ENCODE measurements at regions not wholly inside any gene's neighbourhood (a gene's known extent, or its start where the extent isn't known, plus 50 kb on each side); places are given as distances from the start of the nearest gene placed in this dataset.

- H3K27me3 Mint-ChIP-seq: peaks cover 22 to 46% (median 35%) of the 10 kb centered on the region in 5 donors
Measured at GRCh38 chr2:121078899-121079298, 206.1 kb downstream of the TFCP2L1 start.

DNA sequence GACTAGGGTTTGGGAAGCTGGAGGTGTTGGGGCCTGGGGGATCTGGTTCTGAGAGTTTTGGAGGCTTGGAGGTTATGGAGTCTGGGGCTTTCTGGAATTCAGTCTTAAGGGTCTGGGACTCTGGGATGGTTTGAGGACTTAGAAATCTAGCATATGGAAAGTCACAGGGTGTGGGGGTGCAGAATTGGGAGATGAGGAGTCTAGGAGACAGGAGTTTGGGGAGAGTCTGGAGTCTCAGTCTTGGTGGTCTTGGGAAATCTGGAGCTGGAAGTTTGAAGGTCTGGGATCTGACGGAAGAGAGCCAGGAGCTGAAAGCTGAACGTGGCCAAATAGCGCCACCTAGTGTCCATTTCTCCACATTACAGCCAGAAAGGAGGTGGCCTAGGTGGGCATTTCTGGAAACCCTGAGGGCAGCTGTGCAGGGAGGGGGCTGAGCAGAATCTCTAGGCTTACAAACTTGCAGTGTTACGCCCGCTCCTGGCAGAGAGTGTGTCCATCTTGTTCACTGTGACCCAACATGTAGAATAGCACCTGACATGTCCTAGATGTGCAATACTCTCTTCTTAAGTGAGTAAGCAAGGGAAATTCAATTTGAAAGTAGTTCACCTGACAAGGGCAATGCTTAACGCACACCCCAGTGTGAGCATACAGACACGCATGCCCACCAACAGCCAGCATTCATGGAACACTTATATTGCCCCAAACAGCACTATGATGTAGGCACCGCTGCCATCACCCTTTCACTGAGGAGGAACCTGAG is 204.8 kb downstream of the TFCP2L1 start:
- intact Hi-C loops (cut with micrococcal nuclease): loop anchor here in 1 of 2 donors (10.0 kb wide), 1 partner anchor 1375 kb away; no protein-coding TSS in a partner anchor
- ChIA-PET CTCF (interaction anchor here (1.2 kb wide), 1 partner anchor 15 kb away, joined by 5 read pairs; no protein-coding TSS in a partner anchor), POLR2A (no interaction called here)
- no peaks in the 10 kb centered on the region for H3K36me3 ChIP-seq (ENCODE audit: control insufficient read depth in 2 of 3, insufficient read depth in 3 of 3, low read length in 3 of 3)
- no peaks in the 10 kb centered on the region for H3K4me1 ChIP-seq (ENCODE audit: control insufficient read depth in 2 of 2, insufficient read depth in 2 of 2, low read length in 2 of 2)
- Mint-ChIP-seq H3K9me3 (no peaks in the 10 kb centered on the region), H3K27ac (no peak overlapping the region), H3K4me3 (no peak overlapping the region), H3K27me3 (peaks cover 17 to 50% (median 30%) of the 10 kb centered on the region in 5 donors), H3K4me1 (peaks cover 0 to 3% (median 0%) of the 10 kb centered on the region in 7 donors), H3K36me3 (no peaks in the 10 kb centered on the region)
- no peaks in the 10 kb centered on the region for H3K9me3 ChIP-seq (ENCODE audit: control insufficient read depth in 2 of 3, low read length in 3 of 3)
- DNase-seq (peak in 5 of 9 donors; percentile 7 to 47 (median 23)), ATAC-seq (peak; percentile 31)
- H3K27ac ChIP-seq (ENCODE audit: low read depth, low read length): no peak overlapping the region
- no peak overlapping the region for H3K4me3 ChIP-seq (ENCODE audit: low read length)
- H3K27me3 ChIP-seq (ENCODE audit: control insufficient read depth in 2 of 2, insufficient read depth in 2 of 2, low read length in 2 of 2): no peaks in the 10 kb centered on the region

More at GRCh38 chr2:121078899-121079298, 206.1 kb downstream of the TFCP2L1 start:
- Mint-ChIP-seq H3K4me1 (peaks cover 0 to 3% (median 0%) of the 10 kb centered on the region in 7 donors), H3K27ac (no peak overlapping the region), H3K36me3 (no peaks in the 10 kb centered on the region), H3K9me3 (no peaks in the 10 kb centered on the region), H3K4me3 (no peak overlapping the region)
- Histone ChIP-seq H3K4me1 (ENCODE audit: control insufficient read depth in 2 of 2, insufficient read depth in 2 of 2, low read length in 2 of 2) (no peaks in the 10 kb centered on the region), H3K36me3 (ENCODE audit: control insufficient read depth in 2 of 3, insufficient read depth in 3 of 3, low read length in 3 of 3) (no peaks in the 10 kb centered on the region), H3K4me3 (ENCODE audit: low read length) (no peak overlapping the region), H3K9me3 (ENCODE audit: control insufficient read depth in 2 of 3, low read length in 3 of 3) (no peaks in the 10 kb centered on the region), H3K27ac (ENCODE audit: low read depth, low read length) (no peak overlapping the region), H3K27me3 (ENCODE audit: control insufficient read depth in 2 of 2, insufficient read depth in 2 of 2, low read length in 2 of 2) (peaks cover 0 to 4% of the 10 kb centered on the region in 2 donors)
- ChIA-PET POLR2A (interaction anchor here (0.7 kb wide), 1 partner anchor 80 kb away, joined by 3 read pairs; no protein-coding TSS in a partner anchor), CTCF (interaction anchor here (0.5 kb wide), 1 partner anchor 12 kb away, joined by 4 read pairs; no protein-coding TSS in a partner anchor)
- DNase-seq (no peak), ATAC-seq (no peak)
- intact Hi-C loops (cut with micrococcal nuclease): no loop called here

DNA sequence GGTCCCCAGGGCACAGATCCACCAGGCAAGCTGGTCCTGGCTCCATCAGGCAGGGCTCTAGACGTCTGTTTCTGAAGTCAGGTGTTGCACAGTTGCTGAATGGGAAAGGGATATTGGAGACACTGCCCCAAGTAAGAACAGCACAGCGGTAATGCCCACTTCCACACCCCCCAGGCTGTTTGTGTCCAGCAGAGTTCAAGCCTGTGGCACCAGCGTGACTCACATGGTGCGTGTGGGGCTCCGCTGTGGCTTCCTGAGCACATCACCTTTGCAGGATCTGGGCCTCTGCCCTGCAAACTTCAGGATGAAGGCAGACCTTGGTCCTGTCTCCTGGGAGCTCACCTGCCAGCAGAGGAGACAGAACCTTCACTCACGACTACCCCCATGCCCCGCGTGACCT is 203.3 kb downstream of the TFCP2L1 start:
- Histone ChIP-seq H3K27me3 (ENCODE audit: control insufficient read depth in 2 of 2, insufficient read depth in 2 of 2, low read length in 2 of 2) (no peaks in the 10 kb centered on the region), H3K27ac (ENCODE audit: low read depth, low read length) (no peak overlapping the region), H3K9me3 (ENCODE audit: control insufficient read depth in 2 of 3, low read length in 3 of 3) (no peaks in the 10 kb centered on the region), H3K36me3 (ENCODE audit: control insufficient read depth in 2 of 3, insufficient read depth in 3 of 3, low read length in 3 of 3) (no peaks in the 10 kb centered on the region), H3K4me3 (ENCODE audit: low read length) (no peak overlapping the region), H3K4me1 (ENCODE audit: control insufficient read depth in 2 of 2, insufficient read depth in 2 of 2, low read length in 2 of 2) (no peaks in the 10 kb centered on the region)
- ChIA-PET CTCF (interaction anchor here (0.9 kb wide), 1 partner anchor 10 kb away, joined by 3 read pairs; no protein-coding TSS in a partner anchor), POLR2A (no interaction called here)
- H3K4me3 Mint-ChIP-seq: no peak overlapping the region
- H3K27ac Mint-ChIP-seq: no peak overlapping the region
- ATAC-seq (no peak), DNase-seq (no peak)
- intact Hi-C loops (cut with micrococcal nuclease): loop anchor here in 1 of 2 donors (10.0 kb wide), 1 partner anchor 1373 kb away; no protein-coding TSS in a partner anchor
- peaks cover 6 to 42% (median 18%) of the 10 kb centered on the region in 5 donors for H3K27me3 Mint-ChIP-seq
- H3K36me3 Mint-ChIP-seq: no peaks in the 10 kb centered on the region
- H3K9me3 Mint-ChIP-seq: no peaks in the 10 kb centered on the region
- peaks cover 0 to 5% (median 0%) of the 10 kb centered on the region in 7 donors for H3K4me1 Mint-ChIP-seq

- Histone ChIP-seq H3K27ac (ENCODE audit: low read depth, low read length) (no peak overlapping the region), H3K9me3 (ENCODE audit: control insufficient read depth in 2 of 3, low read length in 3 of 3) (no peaks in the 10 kb centered on the region), H3K4me1 (ENCODE audit: control insufficient read depth in 2 of 2, insufficient read depth in 2 of 2, low read length in 2 of 2) (no peaks in the 10 kb centered on the region), H3K4me3 (ENCODE audit: low read length) (no peak overlapping the region), H3K27me3 (ENCODE audit: control insufficient read depth in 2 of 2, insufficient read depth in 2 of 2, low read length in 2 of 2) (no peaks in the 10 kb centered on the region), H3K36me3 (ENCODE audit: control insufficient read depth in 2 of 3, insufficient read depth in 3 of 3, low read length in 3 of 3) (no peaks in the 10 kb centered on the region)
- Mint-ChIP-seq H3K4me3 (no peak overlapping the region), H3K36me3 (no peaks in the 10 kb centered on the region), H3K9me3 (no peaks in the 10 kb centered on the region), H3K4me1 (peaks cover 0 to 2% (median 0%) of the 10 kb centered on the region in 7 donors), H3K27me3 (peaks cover 2 to 37% (median 15%) of the 10 kb centered on the region in 5 donors), H3K27ac (no peak overlapping the region)
- no peak for DNase-seq
- intact Hi-C loops (cut with micrococcal nuclease): loop anchor here in 1 of 2 donors (10.0 kb wide), 1 partner anchor 1373 kb away; no protein-coding TSS in a partner anchor
- no peak for ATAC-seq
- ChIA-PET CTCF (interaction anchor here (0.9 kb wide), 1 partner anchor 10 kb away, joined by 3 read pairs; no protein-coding TSS in a partner anchor), POLR2A (no interaction called here)
Measured at GRCh38 chr2:121082191-121082590, 202.8 kb downstream of the TFCP2L1 start.

GRCh38 chr2:121084130-121084680 is 200.8 kb downstream of the TFCP2L1 start:
- no peaks in the 10 kb centered on the region for H3K9me3 ChIP-seq (ENCODE audit: control insufficient read depth in 2 of 3, low read length in 3 of 3)
- Mint-ChIP-seq H3K9me3 (no peaks in the 10 kb centered on the region), H3K36me3 (no peaks in the 10 kb centered on the region), H3K27ac (no peak overlapping the region), H3K4me1 (peaks cover 0 to 2% (median 0%) of the 10 kb centered on the region in 7 donors), H3K4me3 (no peak overlapping the region), H3K27me3 (peaks cover 2 to 32% (median 12%) of the 10 kb centered on the region in 5 donors)
- DNase-seq (no peak), ATAC-seq (no peak)
- H3K36me3 ChIP-seq (ENCODE audit: control insufficient read depth in 2 of 3, insufficient read depth in 3 of 3, low read length in 3 of 3): no peaks in the 10 kb centered on the region
- H3K27ac ChIP-seq (ENCODE audit: low read depth, low read length): no peak overlapping the region
- CTCF ChIA-PET: interaction anchor here (0.6 kb wide), 1 partner anchor 1680 kb away, joined by 3 read pairs; no protein-coding TSS in a partner anchor
- intact Hi-C loops (cut with micrococcal nuclease): loop anchor here in 1 of 2 donors (2.0 to 10.0 kb wide), 2 partner anchors 239 to 1371 kb away; no protein-coding TSS in a partner anchor
- H3K27me3 ChIP-seq (ENCODE audit: control insufficient read depth in 2 of 2, insufficient read depth in 2 of 2, low read length in 2 of 2): no peaks in the 10 kb centered on the region
- POLR2A ChIA-PET: interaction anchor here (0.6 kb wide), 1 partner anchor 56 kb away, joined by 4 read pairs; no protein-coding TSS in a partner anchor
- H3K4me3 ChIP-seq (ENCODE audit: low read length): no peak overlapping the region
- no peaks in the 10 kb centered on the region for H3K4me1 ChIP-seq (ENCODE audit: control insufficient read depth in 2 of 2, insufficient read depth in 2 of 2, low read length in 2 of 2)

- ChIA-PET CTCF (no interaction called here), POLR2A (interaction anchor here (0.8 kb wide), 1 partner anchor 35 kb away, joined by 3 read pairs; no protein-coding TSS in a partner anchor)
- no peaks in the 10 kb centered on the region for H3K4me1 ChIP-seq (ENCODE audit: control insufficient read depth in 2 of 2, insufficient read depth in 2 of 2, low read length in 2 of 2)
- ATAC-seq (no peak), DNase-seq (no peak)
- H3K4me3 ChIP-seq (ENCODE audit: low read length): no peak overlapping the region
- no peaks in the 10 kb centered on the region for H3K36me3 Mint-ChIP-seq
- peaks cover 2 to 25% (median 10%) of the 10 kb centered on the region in 5 donors for H3K27me3 Mint-ChIP-seq
- H3K27me3 ChIP-seq (ENCODE audit: control insufficient read depth in 2 of 2, insufficient read depth in 2 of 2, low read length in 2 of 2): no peaks in the 10 kb centered on the region
- peaks cover 0 to 2% (median 0%) of the 10 kb centered on the region in 7 donors for H3K4me1 Mint-ChIP-seq
- H3K36me3 ChIP-seq (ENCODE audit: control insufficient read depth in 2 of 3, insufficient read depth in 3 of 3, low read length in 3 of 3): no peaks in the 10 kb centered on the region
- intact Hi-C loops (cut with micrococcal nuclease): loop anchor here in 1 of 2 donors (2.0 to 10.0 kb wide), 3 partner anchors 237 to 1369 kb away; no protein-coding TSS in a partner anchor
- H3K27ac Mint-ChIP-seq: no peak overlapping the region
- no peaks in the 10 kb centered on the region for H3K9me3 Mint-ChIP-seq
- no peaks in the 10 kb centered on the region for H3K9me3 ChIP-seq (ENCODE audit: control insufficient read depth in 2 of 3, low read length in 3 of 3)
- H3K27ac ChIP-seq (ENCODE audit: low read depth, low read length): no peak overlapping the region
- no peak overlapping the region for H3K4me3 Mint-ChIP-seq
Measured at GRCh38 chr2:121085801-121086200, 199.2 kb downstream of the TFCP2L1 start.

All from naive thymus-derived CD4-positive, alpha-beta T cell (primary cell).